IMR-90 (cell line): ENCODE measurements at regions not wholly inside any gene's neighbourhood (a gene's known extent, or its start where the extent isn't known, plus 50 kb on each side); places are given as distances from the start of the nearest gene placed in this dataset.

Source experiments
- CEBPB ChIP-seq: IDR thresholded peaks from 2 replicates; pipeline ENCODE4 v1.6.1; 2012; ENCODE audit warnings: low read depth, low read length, improper control_type of control experiment
- FOS ChIP-seq: fragments of 150-350 bp; IDR thresholded peaks from 2 replicates; pipeline ENCODE4 v1.6.1; 2016; ENCODE audit warnings: low read depth, low read length
- MXI1 ChIP-seq: IDR thresholded peaks from 2 replicates; pipeline ENCODE4 v1.6.1; 2012; ENCODE audit warnings: low read depth, mild to moderate bottlenecking, low read length, moderate library complexity, borderline replicate concordance
- POLR2A ChIP-seq: IDR thresholded peaks from 2 replicates; pipeline ENCODE4 v1.6.1; 2012; ENCODE audit warnings: mild to moderate bottlenecking, low read depth, low read length
- RAD21 ChIP-seq: IDR thresholded peaks from 2 replicates; pipeline ENCODE4 v1.6.1; 2012; ENCODE audit warnings: low read length, improper control_type of control experiment
- RCOR1 ChIP-seq: IDR thresholded peaks from 2 replicates; pipeline ENCODE4 v1.6.1; 2012; ENCODE audit warnings: mild to moderate bottlenecking, low read length, improper control_type of control experiment; ENCODE audit not compliant: insufficient replicate concordance
- RFX5 ChIP-seq: IDR thresholded peaks from 2 replicates; pipeline ENCODE4 v1.8.0; 2012; ENCODE audit warnings: low read depth, mild to moderate bottlenecking, low read length, moderate library complexity
- TF ChIP-seq, protein P1 (sequence below): conservative IDR thresholded peaks from 2 replicates; pipeline ENCODE4 v1.5.1; 2012; ENCODE audit warnings: mild to moderate bottlenecking, low read depth, low read length, improper control_type of control experiment
- TF ChIP-seq, protein P2 (sequence below): fragments of 150-350 bp; IDR thresholded peaks from 2 replicates; pipeline ENCODE4 v1.6.1; 2017; ENCODE audit warnings: mild to moderate bottlenecking, antibody characterized with exemption, low read length, low read depth

DNA sequence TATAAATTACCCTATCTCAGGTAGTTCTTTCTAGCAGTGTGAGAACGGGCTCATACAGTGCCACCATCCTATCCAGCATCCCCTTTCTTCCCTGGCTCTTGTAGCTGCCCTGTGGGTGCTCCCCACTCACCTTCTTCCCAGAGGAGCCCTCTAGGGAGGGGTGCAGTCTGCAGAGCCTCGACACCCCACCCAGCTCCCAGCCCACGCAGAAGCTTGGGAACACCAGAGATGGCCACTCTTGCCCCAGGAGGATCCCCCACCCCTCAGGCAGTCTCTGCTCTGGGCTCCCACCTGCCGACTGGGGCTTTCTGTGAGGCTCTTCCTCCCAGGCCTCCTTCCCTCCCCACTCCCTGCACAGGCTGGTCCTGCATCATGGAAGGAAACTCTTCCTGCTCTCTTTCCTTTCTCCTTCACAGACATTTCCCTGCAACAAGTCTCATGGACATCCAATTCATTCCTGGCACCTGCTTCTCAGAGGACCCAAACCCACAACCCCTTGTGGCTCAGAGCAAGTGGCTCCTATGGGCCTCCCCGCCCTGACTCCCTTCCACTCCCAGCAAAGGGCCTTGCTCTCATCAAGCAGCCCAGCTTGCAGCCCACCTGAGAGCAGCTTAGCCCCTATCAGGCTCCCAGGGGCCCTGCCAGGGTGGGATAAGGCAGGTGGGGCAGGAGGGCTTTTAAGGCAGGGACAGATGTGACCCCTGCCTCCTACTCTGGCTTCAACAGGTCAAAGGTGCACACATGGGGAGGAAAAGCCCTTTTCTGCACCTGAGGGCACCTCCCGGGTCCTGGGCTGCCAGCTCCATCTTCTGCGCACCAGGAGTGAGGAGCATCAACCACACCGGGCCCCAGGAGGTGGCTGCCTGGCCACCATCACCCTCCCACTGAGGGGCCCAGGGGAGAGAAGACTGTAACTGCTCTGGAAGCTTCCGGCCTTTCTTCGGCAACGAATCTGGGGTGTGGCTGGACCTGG is 263.8 kb upstream of the TNRC6C start:
- TF ChIP-seq POLR2A, result no peak
- TF ChIP-seq, protein P1, sequence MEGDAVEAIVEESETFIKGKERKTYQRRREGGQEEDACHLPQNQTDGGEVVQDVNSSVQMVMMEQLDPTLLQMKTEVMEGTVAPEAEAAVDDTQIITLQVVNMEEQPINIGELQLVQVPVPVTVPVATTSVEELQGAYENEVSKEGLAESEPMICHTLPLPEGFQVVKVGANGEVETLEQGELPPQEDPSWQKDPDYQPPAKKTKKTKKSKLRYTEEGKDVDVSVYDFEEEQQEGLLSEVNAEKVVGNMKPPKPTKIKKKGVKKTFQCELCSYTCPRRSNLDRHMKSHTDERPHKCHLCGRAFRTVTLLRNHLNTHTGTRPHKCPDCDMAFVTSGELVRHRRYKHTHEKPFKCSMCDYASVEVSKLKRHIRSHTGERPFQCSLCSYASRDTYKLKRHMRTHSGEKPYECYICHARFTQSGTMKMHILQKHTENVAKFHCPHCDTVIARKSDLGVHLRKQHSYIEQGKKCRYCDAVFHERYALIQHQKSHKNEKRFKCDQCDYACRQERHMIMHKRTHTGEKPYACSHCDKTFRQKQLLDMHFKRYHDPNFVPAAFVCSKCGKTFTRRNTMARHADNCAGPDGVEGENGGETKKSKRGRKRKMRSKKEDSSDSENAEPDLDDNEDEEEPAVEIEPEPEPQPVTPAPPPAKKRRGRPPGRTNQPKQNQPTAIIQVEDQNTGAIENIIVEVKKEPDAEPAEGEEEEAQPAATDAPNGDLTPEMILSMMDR, result no peak
- TF ChIP-seq, protein P2, sequence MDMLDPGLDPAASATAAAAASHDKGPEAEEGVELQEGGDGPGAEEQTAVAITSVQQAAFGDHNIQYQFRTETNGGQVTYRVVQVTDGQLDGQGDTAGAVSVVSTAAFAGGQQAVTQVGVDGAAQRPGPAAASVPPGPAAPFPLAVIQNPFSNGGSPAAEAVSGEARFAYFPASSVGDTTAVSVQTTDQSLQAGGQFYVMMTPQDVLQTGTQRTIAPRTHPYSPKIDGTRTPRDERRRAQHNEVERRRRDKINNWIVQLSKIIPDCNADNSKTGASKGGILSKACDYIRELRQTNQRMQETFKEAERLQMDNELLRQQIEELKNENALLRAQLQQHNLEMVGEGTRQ, result no peak
- TF ChIP-seq RAD21, result no peak
- TF ChIP-seq MXI1, result no peak
- no peak for TF ChIP-seq FOS
- no peak for TF ChIP-seq CEBPB
- TF ChIP-seq RCOR1, result no peak
- TF ChIP-seq RFX5, result no peak
